Panc1 (cell line): ENCODE measurements at regions not wholly inside any gene's neighbourhood (a gene's known extent, or its start where the extent isn't known, plus 50 kb on each side); places are given as distances from the start of the nearest gene placed in this dataset.

Experiments used
- POLR2AphosphoS5 ChIP-seq: IDR thresholded peaks from 2 replicates; pipeline ENCODE4 v1.6.1; 2012; ENCODE audit warnings: mild to moderate bottlenecking, low read depth, low read length, moderate library complexity
- TCF7L2 ChIP-seq: IDR thresholded peaks from 2 replicates; pipeline ENCODE4 v1.6.1; 2011; ENCODE audit warnings: mild to moderate bottlenecking, low read depth, low read length, inconsistent platforms

DNA sequence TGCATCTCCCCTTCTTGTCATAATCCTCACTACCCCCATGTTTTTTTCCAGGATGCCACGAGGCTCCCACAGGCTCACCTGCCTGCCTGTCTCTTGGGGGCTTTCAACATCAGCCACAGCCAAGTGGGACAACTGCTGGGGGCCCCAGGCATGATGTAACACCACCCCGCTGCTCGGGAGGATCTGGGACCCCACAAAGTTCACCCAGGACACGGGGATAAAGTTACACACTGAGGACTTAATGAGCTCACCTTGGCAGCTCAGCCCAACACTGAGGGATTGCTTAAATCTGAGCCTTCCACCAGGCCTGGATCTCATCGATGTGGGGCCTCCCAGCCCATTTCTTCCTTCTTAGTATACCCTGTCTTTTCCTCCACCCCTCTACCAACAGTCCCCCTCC, 56.4 kb upstream of the NNAT start:
- no peak for TF ChIP-seq POLR2AphosphoS5
- TF ChIP-seq TCF7L2 = no peak
